GM19025 (cell line): ENCODE measurements at regions not wholly inside any gene's neighbourhood (a gene's known extent, or its start where the extent isn't known, plus 50 kb on each side); places are given as distances from the start of the nearest gene placed in this dataset.

Experiments used
- ATAC-seq: cut with Tn5 transposase; IDR thresholded peaks from one replicate; pipeline ENCODE4 v1.9.1; 2021; ENCODE audit warnings: mild to moderate bottlenecking, low read depth, moderate library complexity; ENCODE audit not compliant: unreplicated experiment

DNA sequence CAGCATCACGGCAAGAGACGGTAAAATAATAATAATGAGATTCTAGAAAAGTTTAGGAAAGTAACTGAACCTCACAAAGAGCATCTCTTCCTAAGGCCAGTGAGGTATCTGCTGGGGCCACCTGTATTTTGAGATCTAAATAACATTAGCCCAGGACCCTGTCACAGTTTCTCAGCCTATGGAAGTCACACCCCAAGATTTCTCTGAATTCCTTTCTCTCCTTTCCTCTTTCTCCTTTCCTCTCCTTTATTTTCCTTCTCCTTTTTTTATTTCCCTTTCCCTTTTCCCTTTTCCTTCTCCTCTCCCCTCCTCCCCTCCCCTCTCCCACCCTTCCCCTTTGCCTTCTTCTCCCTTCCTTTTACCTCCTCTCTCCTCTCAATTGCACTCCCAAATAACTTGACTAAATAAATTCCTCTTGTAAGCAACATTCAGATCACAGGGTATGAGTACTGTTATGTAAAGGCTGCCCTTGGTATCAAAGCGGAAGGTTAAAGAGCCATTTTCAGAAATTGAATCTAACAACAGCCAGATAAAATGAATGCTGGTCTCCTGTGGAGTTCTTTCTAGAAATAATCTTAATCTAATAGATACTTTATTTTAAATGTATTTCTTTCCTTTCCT lies 506.2 kb downstream of the EPM2A start:
- ATAC-seq, result no peak

GRCh38 chr6:145233955-145234354 lies 501.4 kb downstream of the EPM2A start:
- ATAC-seq, result no peak

DNA sequence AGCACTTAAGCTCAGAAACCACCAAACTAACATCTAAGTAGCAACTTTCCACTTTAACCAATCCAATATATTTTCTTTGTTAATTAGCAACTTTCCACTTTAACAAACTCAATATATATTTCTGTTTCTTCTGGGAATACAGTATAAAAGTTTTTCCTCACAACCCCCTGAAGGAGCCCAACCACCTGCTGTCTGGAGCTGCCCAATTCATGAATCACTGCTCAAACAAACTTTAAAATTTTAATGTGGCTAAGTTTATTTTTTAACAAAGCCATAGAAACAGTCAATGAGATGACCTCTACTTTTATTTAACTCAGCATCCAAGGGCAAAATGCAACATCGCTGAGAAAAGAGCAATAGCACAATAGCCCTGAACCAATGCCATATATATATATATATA lies 500.1 kb downstream of the EPM2A start:
- ATAC-seq, result no peak

- no peak for ATAC-seq
Measured at GRCh38 chr6:145238787-145239186, 496.5 kb downstream of the EPM2A start.

GRCh38 chr6:145241039-145241438 lies 494.3 kb downstream of the EPM2A start:
- no peak for ATAC-seq

GRCh38 chr6:145241721-145242120 lies 493.6 kb downstream of the EPM2A start:
- no peak for ATAC-seq

- no peak for ATAC-seq
Measured at GRCh38 chr6:145244349-145245100, 490.8 kb downstream of the EPM2A start.

DNA sequence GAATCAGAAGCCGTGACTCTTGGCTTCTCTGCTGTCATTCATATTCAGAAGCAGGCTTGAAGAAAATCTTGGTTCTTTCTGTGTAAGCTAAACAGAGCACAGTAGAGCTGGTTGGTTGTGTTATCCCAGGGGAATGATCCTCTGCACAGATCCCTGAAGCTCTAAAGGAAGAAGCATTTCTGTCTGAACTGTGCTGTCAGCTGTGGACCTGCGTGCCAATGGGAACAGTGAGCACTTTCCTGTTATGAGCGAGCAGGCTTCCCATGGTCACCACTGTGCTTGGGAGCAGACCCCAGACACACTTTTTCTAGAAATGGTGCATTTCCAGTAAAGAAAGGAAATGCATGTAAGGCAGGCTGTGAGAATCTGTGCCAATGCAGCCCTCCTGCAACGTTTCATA lies 490.2 kb downstream of the EPM2A start:
- ATAC-seq, result no peak

DNA sequence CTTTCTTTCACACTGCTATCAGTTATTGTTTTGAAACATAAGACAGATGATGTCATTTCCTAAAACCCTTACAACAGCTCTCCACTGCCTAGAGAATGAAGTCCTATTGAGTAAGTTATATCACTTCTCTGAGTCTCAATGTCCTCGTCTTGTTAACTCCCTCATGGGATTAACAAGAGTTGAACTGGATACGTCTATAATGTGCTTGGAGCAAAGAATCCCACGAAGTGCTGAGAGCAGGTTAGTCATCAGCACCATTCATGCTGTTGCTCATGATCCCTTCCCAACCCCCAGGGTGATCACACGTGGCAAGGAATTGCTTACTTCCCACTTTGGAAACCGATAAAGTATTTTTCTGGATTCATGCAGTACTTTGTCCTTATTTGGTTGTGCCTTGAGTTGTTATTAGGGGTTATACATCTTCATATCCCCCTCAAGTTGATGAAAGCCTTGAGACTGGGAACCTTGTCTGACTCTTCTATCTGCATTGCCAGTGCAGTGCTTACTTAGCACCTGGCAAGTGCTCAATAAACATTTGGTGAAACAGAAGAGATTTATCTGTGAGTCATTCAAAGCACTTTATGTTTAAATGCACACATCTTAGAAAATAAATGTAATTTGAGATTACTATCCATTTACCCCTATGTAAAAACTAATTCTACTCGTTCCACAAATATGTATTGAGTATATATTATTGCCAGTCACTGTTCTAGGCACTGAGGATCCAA lies 487.5 kb downstream of the EPM2A start:
- ATAC-seq, result no peak

DNA sequence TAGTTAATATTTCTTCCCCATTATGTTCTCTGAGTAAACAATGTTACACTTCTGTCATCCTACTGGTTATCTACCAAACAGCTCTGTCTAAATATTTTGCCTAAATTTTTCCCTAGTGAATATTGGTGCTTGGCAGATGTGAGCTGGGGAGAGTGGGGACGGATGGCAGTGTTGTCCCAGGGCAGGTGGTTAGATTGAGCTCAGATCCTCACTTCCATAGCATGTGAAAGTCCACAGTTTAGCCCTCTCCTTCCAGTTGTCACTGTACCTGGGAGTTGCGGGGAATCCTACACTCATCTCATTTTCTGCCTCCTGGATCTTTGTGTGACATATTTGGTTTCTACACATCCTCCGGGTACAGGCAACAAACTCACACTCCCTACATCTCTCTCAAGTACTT lies 484.9 kb downstream of the EPM2A start:
- no peak for ATAC-seq

DNA sequence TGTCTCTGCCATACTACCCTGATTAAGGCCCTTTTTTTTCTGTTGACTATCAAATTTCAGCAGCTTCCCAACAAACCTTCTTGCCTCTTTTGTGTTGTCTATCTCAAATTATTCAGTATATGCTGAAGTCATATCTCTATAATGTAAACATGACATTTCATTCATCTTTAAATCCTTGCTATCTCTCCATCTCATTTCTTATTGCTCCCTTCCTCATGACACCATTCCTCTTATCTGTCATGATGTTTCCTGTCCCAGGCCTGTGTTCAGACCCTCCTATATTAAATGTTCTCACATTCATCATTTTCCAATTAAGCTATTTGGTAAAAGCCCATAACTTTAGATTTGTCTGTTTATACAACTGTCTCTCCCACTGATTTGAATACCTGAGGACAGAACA lies 482.6 kb downstream of the EPM2A start:
- no peak for ATAC-seq

- no peak for ATAC-seq
Measured at GRCh38 chr6:145254649-145255401, 480.5 kb downstream of the EPM2A start.

- ATAC-seq, result no peak
Measured at GRCh38 chr6:145257704-145258103, 477.6 kb downstream of the EPM2A start.

GRCh38 chr6:145258122-145258521 lies 477.2 kb downstream of the EPM2A start:
- ATAC-seq, result no peak

DNA sequence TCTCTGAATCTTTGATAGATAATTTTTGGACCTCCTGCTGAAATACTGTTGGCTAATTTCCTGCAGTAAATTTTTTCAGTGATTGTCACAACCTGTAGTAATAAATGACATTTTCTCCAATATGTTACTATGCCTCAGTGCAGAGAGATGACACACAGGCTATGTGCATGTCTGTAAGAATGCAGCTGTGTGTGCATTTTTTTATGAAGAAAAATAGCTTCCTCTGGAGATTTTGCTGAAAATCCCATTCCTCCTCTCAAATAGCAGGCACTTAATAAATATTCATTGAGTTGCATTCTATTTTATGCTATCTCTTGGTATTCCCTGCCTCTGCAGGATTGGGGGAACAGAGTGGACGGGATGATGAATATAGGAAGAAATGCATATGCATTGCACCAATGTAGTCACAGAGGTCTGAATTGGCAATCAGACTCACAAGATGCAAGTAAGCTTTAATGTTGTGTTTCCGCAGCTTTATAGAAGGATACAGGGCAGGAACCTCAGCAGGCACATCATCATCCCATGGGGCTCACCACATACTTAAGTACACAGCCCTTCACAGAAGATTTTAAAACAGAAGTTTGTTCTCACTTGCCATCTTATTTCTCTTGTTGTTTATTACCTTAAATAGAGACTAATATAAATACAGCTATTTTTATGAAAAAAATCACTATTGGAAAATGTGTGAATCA lies 474.7 kb downstream of the EPM2A start:
- ATAC-seq, result no peak

DNA sequence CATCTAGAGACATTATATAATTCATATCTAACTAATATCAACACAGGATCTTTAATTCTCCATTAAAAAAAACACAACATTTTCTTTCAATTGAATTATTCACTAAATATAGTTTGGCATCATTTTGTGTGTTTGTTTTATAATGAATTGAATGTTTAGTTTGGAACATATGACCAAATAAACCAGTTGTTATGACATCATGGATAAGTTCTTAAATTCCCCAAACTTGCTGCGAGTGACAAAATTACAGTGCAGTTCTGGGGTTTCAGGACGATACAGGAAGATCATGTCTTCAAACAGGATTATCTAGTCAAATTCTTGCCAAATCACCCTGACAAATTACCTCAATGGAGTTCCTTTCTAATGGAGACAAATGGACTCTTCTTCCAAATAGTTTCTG lies 473.6 kb downstream of the EPM2A start:
- no peak for ATAC-seq

DNA sequence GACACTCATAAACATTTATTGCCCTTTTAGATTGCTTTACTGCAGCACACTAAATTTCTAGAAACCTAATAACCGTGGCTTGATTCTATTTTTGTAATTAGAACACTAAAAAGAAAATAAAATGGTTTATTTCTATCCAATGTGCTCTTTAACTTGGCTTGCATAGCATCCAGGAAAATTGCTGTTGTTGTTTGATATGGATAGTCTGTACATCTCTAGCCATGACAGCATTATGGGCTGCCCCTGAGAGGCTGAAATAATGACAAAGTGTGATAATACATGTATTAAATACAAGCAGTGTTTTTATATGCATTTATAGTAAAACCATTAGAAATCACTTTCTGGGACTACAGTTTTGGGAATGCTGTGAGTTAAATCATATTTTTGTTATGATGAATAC lies 472.5 kb downstream of the EPM2A start:
- no peak for ATAC-seq

DNA sequence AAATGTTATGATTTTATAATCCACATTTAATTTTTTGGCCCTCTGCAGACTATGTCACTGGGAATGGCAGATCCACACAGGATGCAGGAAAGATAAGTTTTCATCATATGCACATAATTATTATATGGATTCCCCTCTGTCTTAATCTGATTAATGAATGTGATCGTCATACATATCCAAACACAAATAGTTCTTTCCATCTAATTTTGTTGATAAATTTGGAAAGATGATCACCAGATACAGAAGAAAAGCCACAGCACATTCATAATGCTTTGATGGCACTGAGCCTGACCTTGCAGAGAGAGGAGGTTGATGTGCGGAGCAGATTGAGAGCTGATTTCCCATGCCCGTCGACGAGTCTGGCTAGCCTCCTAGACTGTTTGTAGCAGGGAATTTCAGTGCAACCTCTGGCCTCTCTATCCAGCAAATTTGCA lies 471.5 kb downstream of the EPM2A start:
- no peak for ATAC-seq

DNA sequence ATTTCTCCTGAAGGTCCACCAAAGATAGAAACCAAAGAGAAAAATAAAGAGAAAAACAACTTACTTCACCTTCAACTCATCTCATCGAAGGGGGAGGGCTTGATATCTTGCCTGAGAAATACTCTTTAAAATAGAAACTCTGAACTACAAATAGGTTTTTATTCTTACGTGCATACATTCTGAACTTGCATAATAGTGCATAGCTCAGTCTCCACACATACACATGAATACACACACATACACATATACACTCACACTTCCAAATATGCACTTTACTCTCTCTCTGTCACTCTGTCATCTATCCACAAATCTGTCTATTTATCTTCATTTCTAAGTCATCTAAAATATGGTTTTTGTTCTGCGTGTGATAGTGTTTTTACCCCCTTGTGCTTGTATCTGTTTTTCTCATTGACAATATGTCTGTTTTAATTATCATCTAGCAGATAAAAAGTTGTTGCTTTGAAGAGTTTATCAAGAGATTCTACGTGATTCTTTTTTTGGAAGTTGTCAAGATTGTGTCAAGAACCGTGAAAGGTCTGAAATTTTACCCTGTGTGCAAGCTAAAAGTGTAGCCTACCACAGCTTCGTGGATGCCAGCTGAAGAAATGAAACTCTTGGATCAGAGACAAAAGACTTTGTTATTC lies 468.8 kb downstream of the EPM2A start:
- no peak for ATAC-seq
